PFSK-1 (cell line): ENCODE measurements at regions not wholly inside any gene's neighbourhood (a gene's known extent, or its start where the extent isn't known, plus 50 kb on each side); places are given as distances from the start of the nearest gene placed in this dataset.

ENCODE experiments used
- REST ChIP-seq, 2 experiments: IDR thresholded peaks; 2 replicates each; pipeline versions ENCODE4 v1.6.1 to v1.8.0; 2011 to 2012; ENCODE audit warnings: low read depth in 2 of 2, low read length in 2 of 2, control low read depth in 1 of 2, inconsistent platforms in 1 of 2, mild to moderate bottlenecking in 1 of 2, moderate library complexity in 1 of 2; ENCODE audit not compliant: insufficient read depth in 1 of 2
- TAF1 ChIP-seq: IDR thresholded peaks from 2 replicates; pipeline ENCODE4 v1.6.1; 2012; ENCODE audit warnings: low read length, control low read depth, borderline replicate concordance; ENCODE audit not compliant: insufficient read depth

GRCh38 chr20:63133481-63134091 lies 82.3 kb downstream of the YTHDF1 start:
- TF ChIP-seq REST (IDR thresholded peaks at IDR 0.05; ENCODE audit: insufficient read depth in 1 of 2, low read depth in 2 of 2, low read length in 2 of 2): no peak
- TF ChIP-seq TAF1: no peak
